ENCODE measurements at regions not wholly inside any gene's neighbourhood (a gene's known extent, or its start where the extent isn't known, plus 50 kb on each side); places are given as distances from the start of the nearest gene placed in this dataset.

DNA sequence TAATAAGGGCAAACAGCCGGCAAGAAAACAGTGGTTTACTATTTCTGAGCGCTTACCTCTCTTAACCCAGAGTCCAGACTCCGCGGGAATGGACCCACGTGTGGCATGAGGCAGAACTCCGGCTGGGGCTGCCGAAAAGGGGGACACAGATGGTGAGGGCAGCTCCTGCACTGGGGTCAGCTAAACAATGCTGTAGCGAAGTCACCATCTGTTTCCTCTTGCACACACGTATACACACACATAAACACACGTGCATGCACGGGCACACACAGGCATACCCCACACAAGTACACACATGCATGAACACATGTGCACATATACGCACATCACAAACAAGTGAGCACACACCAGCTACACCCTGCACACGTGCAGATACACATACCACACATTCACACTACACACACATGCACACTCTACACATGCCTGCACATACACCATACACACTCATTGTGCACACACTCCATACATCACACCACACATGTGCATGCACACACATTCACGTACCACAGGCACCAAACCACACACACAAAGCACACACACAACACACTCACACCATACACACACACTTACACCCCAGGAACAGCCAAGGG, 105.9 kb upstream of the ID2 start:
- Histone ChIP-seq H3K36me3 (ENCODE audit: control insufficient read depth, insufficient read depth, low read length) (no peaks in the 10 kb centered on the region), H3K9ac (ENCODE audit: extremely low read depth, low read length, poor library complexity, severe bottlenecking) (no peak overlapping the region), H3K4me1 (ENCODE audit: control insufficient read depth, insufficient read depth, low read length) (no peaks in the 10 kb centered on the region), H3K9me3 (ENCODE audit: control insufficient read depth, low read length) (no peaks in the 10 kb centered on the region), H3K27me3 (ENCODE audit: control insufficient read depth, insufficient read depth, low read length, poor library complexity, severe bottlenecking) (no peaks in the 10 kb centered on the region), H3K4me3 (ENCODE audit: low read length) (no peak overlapping the region), H3K27ac (ENCODE audit: low read depth, low read length) (no peak overlapping the region)
- H3K4me3 Mint-ChIP-seq, result no peak overlapping the region
- H3K36me3 Mint-ChIP-seq (ENCODE audit: low read depth), result no peaks in the 10 kb centered on the region
- no peaks in the 10 kb centered on the region for H3K9me3 Mint-ChIP-seq
- no peak for DNase-seq
- TF ChIP-seq, protein P1, sequence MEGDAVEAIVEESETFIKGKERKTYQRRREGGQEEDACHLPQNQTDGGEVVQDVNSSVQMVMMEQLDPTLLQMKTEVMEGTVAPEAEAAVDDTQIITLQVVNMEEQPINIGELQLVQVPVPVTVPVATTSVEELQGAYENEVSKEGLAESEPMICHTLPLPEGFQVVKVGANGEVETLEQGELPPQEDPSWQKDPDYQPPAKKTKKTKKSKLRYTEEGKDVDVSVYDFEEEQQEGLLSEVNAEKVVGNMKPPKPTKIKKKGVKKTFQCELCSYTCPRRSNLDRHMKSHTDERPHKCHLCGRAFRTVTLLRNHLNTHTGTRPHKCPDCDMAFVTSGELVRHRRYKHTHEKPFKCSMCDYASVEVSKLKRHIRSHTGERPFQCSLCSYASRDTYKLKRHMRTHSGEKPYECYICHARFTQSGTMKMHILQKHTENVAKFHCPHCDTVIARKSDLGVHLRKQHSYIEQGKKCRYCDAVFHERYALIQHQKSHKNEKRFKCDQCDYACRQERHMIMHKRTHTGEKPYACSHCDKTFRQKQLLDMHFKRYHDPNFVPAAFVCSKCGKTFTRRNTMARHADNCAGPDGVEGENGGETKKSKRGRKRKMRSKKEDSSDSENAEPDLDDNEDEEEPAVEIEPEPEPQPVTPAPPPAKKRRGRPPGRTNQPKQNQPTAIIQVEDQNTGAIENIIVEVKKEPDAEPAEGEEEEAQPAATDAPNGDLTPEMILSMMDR (conservative IDR thresholded peaks at IDR 0.05), result no peak
- 93% methylated on average over 14 of the region's 14 CpGs for WGBS, 2 experiments (ENCODE audit: insufficient coverage in 1 of 2, insufficient read length in 1 of 2)
- no peaks in the 10 kb centered on the region for H3K27me3 Mint-ChIP-seq (ENCODE audit: insufficient read depth)
- no peak overlapping the region for H3K27ac Mint-ChIP-seq
- H3K4me1 Mint-ChIP-seq, result peaks cover 30% of the 10 kb centered on the region

DNA sequence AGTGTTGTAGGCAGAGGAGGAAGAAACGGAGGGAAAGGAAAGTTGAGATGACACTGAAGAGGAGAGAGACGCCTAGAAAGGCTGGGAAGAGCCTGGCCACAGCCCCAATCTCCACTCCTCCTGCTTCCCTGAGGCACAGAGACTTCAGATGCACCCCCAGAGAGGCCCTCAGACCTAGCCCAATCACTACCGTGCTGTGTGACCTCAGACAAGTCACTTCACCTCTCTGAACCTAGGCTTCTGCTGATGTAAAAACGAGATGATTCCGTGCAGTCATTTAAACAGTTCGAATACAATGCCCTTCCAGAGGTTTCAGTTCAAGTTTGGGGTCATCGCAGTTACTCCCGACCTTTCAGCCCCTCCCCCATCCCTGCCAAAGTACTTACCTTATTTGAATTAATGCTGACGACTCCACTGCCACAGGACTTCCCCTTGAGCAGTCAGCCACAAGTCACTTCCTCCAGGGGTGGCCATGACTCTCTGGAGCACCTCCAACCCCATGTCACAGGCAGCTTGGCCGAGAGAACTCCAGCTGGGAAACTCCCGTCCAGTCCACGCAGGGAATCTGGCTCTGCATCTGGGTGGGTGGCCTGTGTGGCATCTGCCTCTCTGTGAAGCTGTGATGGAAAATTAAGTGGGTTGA, 105.2 kb upstream of the ID2 start:
- WGBS, 2 experiments (ENCODE audit: insufficient coverage in 1 of 2, insufficient read length in 1 of 2), result 86 to 96% methylated on average over 7 to 12 of the region's 12 CpGs
- no peak overlapping the region for H3K9ac ChIP-seq (ENCODE audit: extremely low read depth, low read length, poor library complexity, severe bottlenecking)
- Mint-ChIP-seq H3K4me3 (no peak overlapping the region), H3K36me3 (ENCODE audit: low read depth) (no peaks in the 10 kb centered on the region), H3K27me3 (ENCODE audit: insufficient read depth) (no peaks in the 10 kb centered on the region), H3K9me3 (no peaks in the 10 kb centered on the region), H3K4me1 (peaks cover 31% of the 10 kb centered on the region), H3K27ac (no peak overlapping the region)
- H3K4me1 ChIP-seq (ENCODE audit: control insufficient read depth, insufficient read depth, low read length), result peaks cover 5% of the 10 kb centered on the region
- no peaks in the 10 kb centered on the region for H3K27me3 ChIP-seq (ENCODE audit: control insufficient read depth, insufficient read depth, low read length, poor library complexity, severe bottlenecking)
- TF ChIP-seq, protein P1 (conservative IDR thresholded peaks at IDR 0.05), result no peak
- no peak for DNase-seq
- H3K36me3 ChIP-seq (ENCODE audit: control insufficient read depth, insufficient read depth, low read length), result no peaks in the 10 kb centered on the region
- H3K9me3 ChIP-seq (ENCODE audit: control insufficient read depth, low read length), result no peaks in the 10 kb centered on the region
- no peak overlapping the region for H3K27ac ChIP-seq (ENCODE audit: low read depth, low read length)
- H3K4me3 ChIP-seq (ENCODE audit: low read length), result no peak overlapping the region

DNA sequence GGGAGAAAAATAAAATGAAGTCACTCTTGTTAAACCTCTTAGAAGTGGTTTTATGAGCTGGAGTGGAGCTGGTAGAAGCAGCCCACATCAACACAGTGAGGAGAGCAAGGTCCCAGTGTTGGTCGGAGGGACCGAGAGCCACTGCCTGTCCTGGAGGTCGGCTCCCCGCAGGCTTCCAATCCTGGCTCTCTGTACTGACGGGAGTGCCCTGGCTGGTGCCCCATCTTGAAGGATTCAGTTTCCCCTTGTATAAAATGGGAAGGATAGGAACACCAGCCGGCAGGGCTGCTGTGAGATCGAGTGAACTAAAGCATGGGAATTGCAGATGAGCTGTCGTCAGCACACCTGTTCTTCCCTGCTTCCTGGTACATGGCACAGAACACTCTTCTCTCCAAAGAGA, 104.3 kb upstream of the ID2 start:
- Mint-ChIP-seq H3K27me3 (ENCODE audit: insufficient read depth) (peaks cover 2% of the 10 kb centered on the region), H3K4me3 (no peak overlapping the region), H3K9me3 (no peaks in the 10 kb centered on the region), H3K36me3 (ENCODE audit: low read depth) (no peaks in the 10 kb centered on the region), H3K27ac (no peak overlapping the region), H3K4me1 (peaks cover 28% of the 10 kb centered on the region)
- no peak overlapping the region for H3K27ac ChIP-seq (ENCODE audit: low read depth, low read length)
- H3K9ac ChIP-seq (ENCODE audit: extremely low read depth, low read length, poor library complexity, severe bottlenecking), result no peak overlapping the region
- no peaks in the 10 kb centered on the region for H3K27me3 ChIP-seq (ENCODE audit: control insufficient read depth, insufficient read depth, low read length, poor library complexity, severe bottlenecking)
- H3K36me3 ChIP-seq (ENCODE audit: control insufficient read depth, insufficient read depth, low read length), result no peaks in the 10 kb centered on the region
- peaks cover 5% of the 10 kb centered on the region for H3K4me1 ChIP-seq (ENCODE audit: control insufficient read depth, insufficient read depth, low read length)
- no peaks in the 10 kb centered on the region for H3K9me3 ChIP-seq (ENCODE audit: control insufficient read depth, low read length)
- no peak overlapping the region for H3K4me3 ChIP-seq (ENCODE audit: low read length)
- DNase-seq, result no peak
- WGBS, 2 experiments (ENCODE audit: insufficient coverage in 1 of 2, insufficient read length in 1 of 2), result 77 to 88% methylated on average over 4 to 8 of the region's 8 CpGs
- TF ChIP-seq, protein P1 (conservative IDR thresholded peaks at IDR 0.05), result no peak

Measured in endodermal cell (in vitro differentiated cells).